ENCODE measurements at regions not wholly inside any gene's neighbourhood (a gene's known extent, or its start where the extent isn't known, plus 50 kb on each side); places are given as distances from the start of the nearest gene placed in this dataset.

GRCh38 chr18:46321955-46322354 lies 217.8 kb downstream of the HAUS1 start:
- no peak for DNase-seq (ENCODE audit: low spot score)

- no peak for DNase-seq (ENCODE audit: low spot score)
Measured at GRCh38 chr18:46322411-46322891, 218.3 kb downstream of the HAUS1 start.

- DNase-seq (ENCODE audit: low spot score): no peak
Measured at GRCh38 chr18:46322941-46323340, 218.8 kb downstream of the HAUS1 start.

GRCh38 chr18:46324087-46324955 lies 220.1 kb downstream of the HAUS1 start:
- no peak for DNase-seq (ENCODE audit: low spot score)

- DNase-seq (ENCODE audit: low spot score): no peak
Measured at GRCh38 chr18:46325895-46326294, 221.7 kb downstream of the HAUS1 start.

GRCh38 chr18:46329736-46330246 lies 225.6 kb downstream of the HAUS1 start:
- no peak for DNase-seq (ENCODE audit: low spot score)

GRCh38 chr18:46331316-46331715 lies 227.1 kb downstream of the HAUS1 start:
- no peak for DNase-seq (ENCODE audit: low spot score)

GRCh38 chr18:46332286-46332801 lies 228.2 kb downstream of the HAUS1 start:
- DNase-seq (ENCODE audit: low spot score): no peak

- DNase-seq (ENCODE audit: low spot score): no peak
Measured at GRCh38 chr18:46332921-46333341, 228.7 kb downstream of the HAUS1 start.

- no peak for DNase-seq (ENCODE audit: low spot score)
Measured at GRCh38 chr18:46333431-46334135, 229.4 kb downstream of the HAUS1 start.

GRCh38 chr18:46334868-46335281 lies 230.7 kb downstream of the HAUS1 start:
- no peak for DNase-seq (ENCODE audit: low spot score)

- no peak for DNase-seq (ENCODE audit: low spot score)
Measured at GRCh38 chr18:46335534-46336101, 231.4 kb downstream of the HAUS1 start.

GRCh38 chr18:46336278-46337111 lies 232.3 kb downstream of the HAUS1 start:
- DNase-seq (ENCODE audit: low spot score): no peak

- DNase-seq (ENCODE audit: low spot score): no peak
Measured at GRCh38 chr18:46337271-46337670, 233.1 kb downstream of the HAUS1 start.

GRCh38 chr18:46338205-46338604 lies 234.0 kb downstream of the HAUS1 start:
- no peak for DNase-seq (ENCODE audit: low spot score)

GRCh38 chr18:46338766-46339165 lies 234.6 kb downstream of the HAUS1 start:
- DNase-seq (ENCODE audit: low spot score): no peak

- no peak for DNase-seq (ENCODE audit: low spot score)
Measured at GRCh38 chr18:46340716-46341115, 236.5 kb downstream of the HAUS1 start.

GRCh38 chr18:46341986-46342525 lies 237.9 kb downstream of the HAUS1 start:
- no peak for DNase-seq (ENCODE audit: low spot score)

- DNase-seq (ENCODE audit: low spot score): no peak
Measured at GRCh38 chr18:46343456-46343855, 239.3 kb downstream of the HAUS1 start.

GRCh38 chr18:46343931-46344372 lies 239.8 kb downstream of the HAUS1 start:
- no peak for DNase-seq (ENCODE audit: low spot score)

Data from mucosa of gallbladder (tissue), 1 donor.